ENCODE measurements at regions not wholly inside any gene's neighbourhood (a gene's known extent, or its start where the extent isn't known, plus 50 kb on each side); places are given as distances from the start of the nearest gene placed in this dataset.

- no peak for TF ChIP-seq SOX15 (CRISPR knock-in tag; IDR thresholded peaks at IDR 0.05)
These were observed 200.5 kb upstream of the ANO3 start (continued) for GRCh38 chr11:26131406-26131805.

DNA sequence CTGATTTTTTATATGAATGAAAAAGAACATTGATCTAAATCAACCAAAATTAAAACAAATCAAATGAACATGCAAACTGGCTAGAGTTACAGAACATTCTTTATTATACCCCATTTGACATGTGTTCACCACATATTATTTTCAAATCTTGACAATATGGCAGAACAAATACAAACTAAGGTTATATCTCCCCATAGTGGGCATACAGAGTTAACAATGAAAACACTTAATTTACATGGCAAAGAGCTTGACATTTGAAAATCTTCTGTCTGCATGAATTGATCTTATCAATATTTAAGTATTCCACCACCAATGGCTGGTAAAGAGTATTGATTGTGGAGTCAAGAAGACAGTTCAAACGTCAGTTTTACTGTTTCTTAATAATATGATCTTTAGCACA lies 197.9 kb upstream of the ANO3 start:
- H3K4me3 Mint-ChIP-seq, result no peak overlapping the region
- no peaks in the 10 kb centered on the region for H3K36me3 Mint-ChIP-seq
- H3K4me1 Mint-ChIP-seq, result peaks cover 8% of the 10 kb centered on the region
- no peak for DNase-seq (ENCODE audit: low spot score)
- no peaks in the 10 kb centered on the region for H3K27me3 Mint-ChIP-seq (ENCODE audit: low read depth)
- H3K27ac Mint-ChIP-seq, result no peak overlapping the region
- no peak for ATAC-seq
- TF ChIP-seq PRRX2 (CRISPR knock-in tag; IDR thresholded peaks at IDR 0.05), result no peak
- no peak for TF ChIP-seq AR (CRISPR knock-in tag; IDR thresholded peaks at IDR 0.05)
- CTCF ChIA-PET, result interaction anchor here (1.7 kb wide), 1 partner anchor 9 kb away, joined by 7 read pairs; no protein-coding TSS in a partner anchor
- POLR2A ChIA-PET, result no interaction called here
- no peaks in the 10 kb centered on the region for H3K9me3 Mint-ChIP-seq

- no peak for DNase-seq (ENCODE audit: low spot score)
These were observed 197.2 kb upstream of the ANO3 start for GRCh38 chr11:26134481-26135355.

DNA sequence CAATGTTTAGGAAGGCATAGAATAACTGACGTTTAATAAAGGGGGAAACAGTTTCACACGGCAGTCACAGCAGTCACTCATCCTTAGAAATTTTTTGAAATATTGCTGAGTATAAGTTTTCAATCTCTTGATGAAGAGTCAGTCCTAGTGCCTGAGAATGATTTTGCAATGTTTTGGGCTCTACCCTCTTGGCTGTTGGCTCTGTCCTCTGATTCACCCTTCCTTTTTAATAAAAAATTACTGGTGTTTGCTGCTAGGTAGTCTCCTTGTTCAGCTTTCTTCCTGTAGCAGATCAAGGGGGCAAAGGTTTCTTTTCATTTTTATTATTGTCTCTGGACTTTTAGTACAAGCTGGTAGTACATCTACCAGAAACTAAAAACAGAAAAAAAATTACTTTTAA lies 194.3 kb upstream of the ANO3 start:
- peaks cover 11% of the 10 kb centered on the region for H3K4me1 Mint-ChIP-seq
- ATAC-seq, result no peak
- H3K4me3 Mint-ChIP-seq, result no peak overlapping the region
- H3K27ac Mint-ChIP-seq, result no peak overlapping the region
- no peak for TF ChIP-seq PRDM15 (CRISPR knock-in tag; IDR thresholded peaks at IDR 0.05)
- TF ChIP-seq SP1 (CRISPR knock-in tag; conservative IDR thresholded peaks at IDR 0.05), result no peak
- TF ChIP-seq KAT7 (CRISPR knock-in tag; IDR thresholded peaks at IDR 0.05; ENCODE audit: borderline replicate concordance), result no peak
- TF ChIP-seq TCF7 (CRISPR knock-in tag; IDR thresholded peaks at IDR 0.05; ENCODE audit: low read depth), result no peak
- ChIA-PET POLR2A (no interaction called here), CTCF (interaction anchor here (1.8 kb wide), 1 partner anchor 156 kb away, joined by 5 read pairs; no protein-coding TSS in a partner anchor)
- no peaks in the 10 kb centered on the region for H3K9me3 Mint-ChIP-seq
- DNase-seq (ENCODE audit: low spot score), result no peak
- H3K27me3 Mint-ChIP-seq (ENCODE audit: low read depth), result no peaks in the 10 kb centered on the region
- no peaks in the 10 kb centered on the region for H3K36me3 Mint-ChIP-seq

More at GRCh38 chr11:26134481-26135355, 197.2 kb upstream of the ANO3 start:
- TF ChIP-seq ZNF281 (CRISPR knock-in tag; IDR thresholded peaks at IDR 0.05) (no peak), HMGA2 (CRISPR knock-in tag; IDR thresholded peaks at IDR 0.05) (no peak), ZNF317 (CRISPR knock-in tag; IDR thresholded peaks at IDR 0.05; ENCODE audit: borderline replicate concordance, low read depth) (no peak), TEAD4 (CRISPR knock-in tag; IDR thresholded peaks at IDR 0.05) (no peak), IRF2 (CRISPR knock-in tag; IDR thresholded peaks at IDR 0.05; ENCODE audit: borderline replicate concordance, low read depth) (no peak), ZNF263 (CRISPR knock-in tag; IDR thresholded peaks at IDR 0.05; ENCODE audit: low read depth) (no peak), ZNF219 (CRISPR knock-in tag; IDR thresholded peaks at IDR 0.05; ENCODE audit: borderline replicate concordance) (no peak), JAZF1 (CRISPR knock-in tag; IDR thresholded peaks at IDR 0.05) (no peak), EMX1 (CRISPR knock-in tag; IDR thresholded peaks at IDR 0.05) (no peak)
- ChIA-PET POLR2A (interaction anchor here (0.7 kb wide), 1 partner anchor 161 kb away, joined by 3 read pairs; no protein-coding TSS in a partner anchor), CTCF (interaction anchor here (0.7 to 1.7 kb wide), 6 partner anchors 8 to 791 kb away, joined by 3 to 33 read pairs (median 4); no protein-coding TSS in a partner anchor)
- peak; percentile 97 for ATAC-seq
- Mint-ChIP-seq H3K9me3 (no peaks in the 10 kb centered on the region), H3K4me1 (peaks cover 8% of the 10 kb centered on the region), H3K36me3 (no peaks in the 10 kb centered on the region), H3K4me3 (no peak overlapping the region), H3K27me3 (ENCODE audit: low read depth) (no peaks in the 10 kb centered on the region), H3K27ac (no peak overlapping the region; the same call in 1 of the 2 replicates)
